GM19025 (cell line): ENCODE measurements at regions not wholly inside any gene's neighbourhood (a gene's known extent, or its start where the extent isn't known, plus 50 kb on each side); places are given as distances from the start of the nearest gene placed in this dataset.

ENCODE experiments used
- ATAC-seq: cut with Tn5 transposase; IDR thresholded peaks from one replicate; pipeline ENCODE4 v1.9.1; 2021; ENCODE audit warnings: mild to moderate bottlenecking, low read depth, moderate library complexity; ENCODE audit not compliant: unreplicated experiment

- ATAC-seq: no peak
These were observed 260.5 kb upstream of the TMTC1 start for GRCh38 chr12:30044206-30044605.

- no peak for ATAC-seq
These were observed 259.6 kb upstream of the TMTC1 start for GRCh38 chr12:30043151-30043847.

GRCh38 chr12:30041096-30041495 lies 257.4 kb upstream of the TMTC1 start:
- no peak for ATAC-seq

GRCh38 chr12:30030693-30031374 lies 247.1 kb upstream of the TMTC1 start:
- no peak for ATAC-seq

GRCh38 chr12:30026621-30027234 lies 243.0 kb upstream of the TMTC1 start:
- no peak for ATAC-seq

GRCh38 chr12:30025317-30025716 lies 241.6 kb upstream of the TMTC1 start:
- ATAC-seq: no peak

- ATAC-seq: no peak
These were observed 239.4 kb upstream of the TMTC1 start for GRCh38 chr12:30023186-30023585.

- ATAC-seq: no peak
These were observed 237.5 kb upstream of the TMTC1 start for GRCh38 chr12:30021051-30021833.

- no peak for ATAC-seq
These were observed 235.8 kb upstream of the TMTC1 start for GRCh38 chr12:30019366-30020140.

GRCh38 chr12:30016540-30017055 lies 232.9 kb upstream of the TMTC1 start:
- no peak for ATAC-seq

GRCh38 chr12:30015631-30016337 lies 232.0 kb upstream of the TMTC1 start:
- ATAC-seq: no peak

- ATAC-seq: no peak
These were observed 231.2 kb upstream of the TMTC1 start for GRCh38 chr12:30014991-30015390.

GRCh38 chr12:30012816-30013450 lies 229.2 kb upstream of the TMTC1 start:
- ATAC-seq: no peak

- no peak for ATAC-seq
These were observed 226.6 kb upstream of the TMTC1 start for GRCh38 chr12:30010071-30011052.

- no peak for ATAC-seq
These were observed 222.3 kb upstream of the TMTC1 start for GRCh38 chr12:30006021-30006420.

GRCh38 chr12:30003321-30003720 lies 219.6 kb upstream of the TMTC1 start:
- ATAC-seq: no peak

- ATAC-seq: no peak
These were observed 218.9 kb upstream of the TMTC1 start for GRCh38 chr12:30002677-30003076.

GRCh38 chr12:30000401-30000800 lies 216.7 kb upstream of the TMTC1 start:
- no peak for ATAC-seq
